Muscle layer of duodenum (tissue), 2 donors: ENCODE measurements at regions not wholly inside any gene's neighbourhood (a gene's known extent, or its start where the extent isn't known, plus 50 kb on each side); places are given as distances from the start of the nearest gene placed in this dataset.
"Not testable (repeated sequence)": the region's sequence is repeated elsewhere in the genome, so short reads cannot be mapped to it uniquely, and the experiment has no call there.

ENCODE experiments used
- H3K27ac ChIP-seq: one replicate; pipeline ENCODE4 v1.7.0; 2013; ENCODE audit warnings: mild to moderate bottlenecking, low read length
- H3K27me3 ChIP-seq: one replicate; pipeline ENCODE4 v1.7.0; 2013; ENCODE audit warnings: low read depth, mild to moderate bottlenecking, control low read depth, low read length
- H3K36me3 ChIP-seq, 2 donors: one replicate each; pipeline ENCODE4 v1.7.0; 2013; ENCODE audit warnings: low read length in 2 of 2, control low read depth in 1 of 2, mild to moderate bottlenecking in 1 of 2; ENCODE audit not compliant: insufficient read depth in 2 of 2, control insufficient read depth in 1 of 2
- H3K4me1 ChIP-seq, 2 donors: one replicate each; pipeline ENCODE4 v1.7.0; 2013; ENCODE audit warnings: low read length in 2 of 2, mild to moderate bottlenecking in 2 of 2, control low read depth in 1 of 2, moderate library complexity in 1 of 2; ENCODE audit not compliant: insufficient read depth in 2 of 2, control insufficient read depth in 1 of 2
- H3K4me3 ChIP-seq, 2 donors: one replicate each; pipeline ENCODE4 v1.7.0; 2013; ENCODE audit warnings: low read length in 2 of 2, low read depth in 1 of 2, mild to moderate bottlenecking in 1 of 2
- H3K9me3 ChIP-seq, 2 donors: one replicate each; pipeline ENCODE4 v1.7.0; 2013; ENCODE audit warnings: low read length in 2 of 2, control low read depth in 1 of 2, mild to moderate bottlenecking in 1 of 2; ENCODE audit not compliant: control insufficient read depth in 1 of 2
- donor health status: healthy.

- H3K9me3 ChIP-seq = no peaks in the 10 kb centered on the region
- H3K27me3 ChIP-seq = no peaks in the 10 kb centered on the region
- no peak overlapping the region for H3K27ac ChIP-seq
- no peak overlapping the region for H3K4me3 ChIP-seq
- no peaks in the 10 kb centered on the region for H3K36me3 ChIP-seq
- H3K4me1 ChIP-seq = peaks cover 0 to 8% of the 10 kb centered on the region in 2 donors
Observed at GRCh38 chr12:68536885-68537485, 73.7 kb upstream of the RAP1B start.

DNA sequence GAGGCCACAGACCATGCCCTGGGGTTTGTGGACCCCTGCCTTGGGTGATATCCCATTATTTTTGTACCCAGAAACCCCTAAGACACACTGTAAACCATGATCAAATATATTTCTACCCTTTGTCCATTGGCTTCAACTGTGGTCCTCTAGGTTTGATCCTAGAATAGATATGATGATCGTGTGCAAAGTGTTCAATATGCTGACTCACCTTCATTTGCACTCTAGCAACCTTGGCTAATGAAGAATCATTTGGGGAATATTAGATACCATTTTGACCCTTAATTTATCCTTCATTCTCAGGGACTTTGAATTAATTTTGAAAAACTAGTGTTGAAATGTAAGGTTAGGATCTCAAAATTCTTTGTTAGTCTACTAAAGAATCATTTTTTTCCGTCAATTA, 73.1 kb upstream of the RAP1B start:
- Histone ChIP-seq H3K36me3 (no peaks in the 10 kb centered on the region), H3K4me3 (no peak overlapping the region), H3K27me3 (no peaks in the 10 kb centered on the region), H3K9me3 (no peaks in the 10 kb centered on the region), H3K4me1 (peaks cover 0 to 8% of the 10 kb centered on the region in 2 donors), H3K27ac (no peak overlapping the region)

DNA sequence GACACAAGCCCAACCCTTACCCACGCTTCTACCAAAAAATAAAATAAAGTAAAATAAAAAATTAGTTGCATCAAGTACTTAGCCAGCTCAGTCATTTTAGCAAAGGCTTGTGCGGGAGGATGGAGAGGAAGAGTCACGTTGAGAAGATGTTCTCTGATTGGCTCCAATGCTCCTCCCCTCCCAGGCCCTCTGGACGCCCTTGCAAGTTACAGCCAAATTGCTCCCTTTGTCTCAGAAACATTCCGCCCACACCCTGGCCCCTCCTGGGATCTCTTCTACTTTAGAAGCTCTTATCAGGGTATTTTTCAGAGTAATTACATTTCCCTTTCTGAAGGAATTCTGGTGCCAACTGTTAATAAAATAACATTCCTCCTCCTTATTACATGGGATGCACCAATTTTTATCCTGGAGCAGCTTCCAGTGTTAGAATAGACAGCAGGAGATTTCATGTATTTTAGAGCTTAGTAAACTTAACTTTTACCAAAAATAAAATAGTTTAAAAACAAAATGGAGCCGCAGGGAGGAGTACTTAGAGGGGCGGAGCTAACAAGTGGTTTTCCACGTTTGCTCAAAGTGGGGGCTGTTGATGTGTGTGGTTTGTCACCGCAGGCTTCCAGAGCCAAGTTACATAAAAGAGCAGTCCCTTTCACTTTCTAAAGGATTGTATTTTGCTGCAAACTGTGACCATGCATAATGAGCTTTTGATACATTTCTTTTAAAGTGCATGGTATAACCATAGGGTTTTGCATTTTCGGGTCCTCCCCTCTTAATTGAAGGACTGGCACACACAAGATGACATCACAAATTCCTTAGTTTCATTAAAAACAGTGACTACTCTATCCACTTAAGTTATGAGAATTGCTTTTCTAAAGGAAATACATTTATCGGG, 71.7 kb upstream of the RAP1B start:
- peak overlapping the region; percentile 31 to 40 for H3K4me3 ChIP-seq

GRCh38 chr12:68539615-68539952, 71.1 kb upstream of the RAP1B start:
- Histone ChIP-seq H3K27me3 (no peaks in the 10 kb centered on the region), H3K9me3 (no peaks in the 10 kb centered on the region), H3K27ac (peak overlapping the region; percentile 32), H3K4me1 (peaks cover 0 to 8% of the 10 kb centered on the region in 2 donors), H3K4me3 (peak overlapping the region; percentile 31 to 40), H3K36me3 (no peaks in the 10 kb centered on the region)

More for the DNA sequence above, 71.7 kb upstream of the RAP1B start:
- no peaks in the 10 kb centered on the region for H3K27me3 ChIP-seq
- no peaks in the 10 kb centered on the region for H3K36me3 ChIP-seq
- peak overlapping the region; percentile 32 for H3K27ac ChIP-seq
- no peaks in the 10 kb centered on the region for H3K9me3 ChIP-seq
- peaks cover 0 to 8% of the 10 kb centered on the region in 2 donors for H3K4me1 ChIP-seq

DNA sequence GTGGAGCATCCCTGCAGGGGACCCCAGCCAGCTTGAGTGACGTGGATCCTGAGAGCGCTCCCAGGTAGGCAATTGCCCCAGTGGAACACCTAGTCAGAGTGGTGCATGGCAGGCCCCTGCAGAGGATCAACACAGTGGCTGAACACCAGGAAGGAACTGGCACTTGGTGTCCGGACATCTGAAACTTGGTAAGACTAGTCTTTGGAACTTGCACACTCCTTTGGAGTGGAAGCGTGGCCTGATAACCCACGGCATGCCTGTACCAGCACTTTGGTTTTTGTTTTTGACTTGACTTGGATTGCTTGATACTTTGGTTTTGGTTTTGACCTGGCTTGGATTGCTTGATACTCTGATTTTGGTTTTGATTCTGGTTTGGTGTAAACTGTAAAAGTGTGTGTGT, 69.9 kb upstream of the RAP1B start:
- H3K27ac ChIP-seq, H3K4me1 ChIP-seq, H3K27me3 ChIP-seq, H3K36me3 ChIP-seq, H3K9me3 ChIP-seq, H3K4me3 ChIP-seq: not testable (repeated sequence)

DNA sequence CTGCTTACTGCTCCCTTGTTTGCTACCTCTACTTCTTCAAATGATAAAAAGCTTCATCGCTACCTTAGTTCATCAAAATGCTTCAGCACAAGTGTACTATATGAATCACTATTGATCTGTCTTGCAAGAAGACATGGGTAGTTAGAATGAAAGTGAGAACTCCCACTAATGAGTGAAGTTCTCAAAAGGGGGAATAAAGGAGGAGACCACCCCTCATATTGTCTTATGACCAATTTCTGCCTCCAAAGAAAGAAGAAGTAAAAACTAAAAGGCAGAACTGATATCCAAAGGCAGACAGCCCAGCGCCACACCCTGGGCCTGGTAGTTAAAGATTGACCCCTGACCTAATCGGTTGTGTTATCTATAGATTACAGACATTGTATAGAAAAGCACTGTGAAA, 63.4 kb upstream of the RAP1B start:
- peaks cover 8 to 20% of the 10 kb centered on the region in 2 donors for H3K9me3 ChIP-seq

GRCh38 chr12:68552605-68553195, 58.0 kb upstream of the RAP1B start:
- H3K4me3 ChIP-seq, H3K27ac ChIP-seq, H3K27me3 ChIP-seq, H3K36me3 ChIP-seq, H3K4me1 ChIP-seq, H3K9me3 ChIP-seq: not testable (repeated sequence)

More for the DNA sequence above, 63.4 kb upstream of the RAP1B start:
- H3K36me3 ChIP-seq, H3K4me1 ChIP-seq, H3K27ac ChIP-seq, H3K4me3 ChIP-seq, H3K27me3 ChIP-seq: not testable (repeated sequence)

- Histone ChIP-seq H3K27ac (no peak overlapping the region), H3K27me3 (no peaks in the 10 kb centered on the region), H3K9me3 (no peaks in the 10 kb centered on the region), H3K4me1 (peaks cover 8 to 10% of the 10 kb centered on the region in 2 donors), H3K36me3 (no peaks in the 10 kb centered on the region), H3K4me3 (no peak overlapping the region)
Observed at GRCh38 chr12:68557011-68557730, 53.5 kb upstream of the RAP1B start.

DNA sequence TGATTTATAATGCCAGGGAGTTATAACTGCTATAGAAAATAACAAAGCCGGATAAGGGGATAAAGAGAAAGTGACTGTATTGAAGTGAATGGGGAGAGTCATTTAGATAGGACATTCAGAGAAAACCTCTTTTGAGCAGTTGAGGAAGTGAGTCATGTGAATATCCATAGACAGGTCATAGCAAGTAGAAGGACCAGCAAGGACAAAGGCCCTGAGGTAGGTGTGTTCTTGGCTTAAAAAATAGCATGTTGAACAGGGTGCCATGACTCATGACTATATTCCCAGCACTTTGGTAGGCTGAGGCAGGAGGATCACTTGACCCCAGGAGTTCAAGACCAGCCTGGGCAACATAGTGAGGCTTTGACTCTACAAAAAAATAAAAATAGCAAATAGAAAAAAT, 51.5 kb upstream of the RAP1B start:
- Histone ChIP-seq H3K27ac (no peak overlapping the region), H3K4me1 (peaks cover 8 to 10% of the 10 kb centered on the region in 2 donors), H3K4me3 (no peak overlapping the region), H3K27me3 (no peaks in the 10 kb centered on the region), H3K9me3 (no peaks in the 10 kb centered on the region), H3K36me3 (no peaks in the 10 kb centered on the region)

GRCh38 chr12:68559984-68560850, 50.5 kb upstream of the RAP1B start:
- Histone ChIP-seq H3K27ac (peak overlapping the region; percentile 23), H3K27me3 (no peaks in the 10 kb centered on the region), H3K4me3 (no peak overlapping the region), H3K4me1 (peaks cover 8 to 10% of the 10 kb centered on the region in 2 donors), H3K9me3 (no peaks in the 10 kb centered on the region), H3K36me3 (no peaks in the 10 kb centered on the region)
